ENCODE measurements at regions not wholly inside any gene's neighbourhood (a gene's known extent, or its start where the extent isn't known, plus 50 kb on each side); places are given as distances from the start of the nearest gene placed in this dataset.

DNA sequence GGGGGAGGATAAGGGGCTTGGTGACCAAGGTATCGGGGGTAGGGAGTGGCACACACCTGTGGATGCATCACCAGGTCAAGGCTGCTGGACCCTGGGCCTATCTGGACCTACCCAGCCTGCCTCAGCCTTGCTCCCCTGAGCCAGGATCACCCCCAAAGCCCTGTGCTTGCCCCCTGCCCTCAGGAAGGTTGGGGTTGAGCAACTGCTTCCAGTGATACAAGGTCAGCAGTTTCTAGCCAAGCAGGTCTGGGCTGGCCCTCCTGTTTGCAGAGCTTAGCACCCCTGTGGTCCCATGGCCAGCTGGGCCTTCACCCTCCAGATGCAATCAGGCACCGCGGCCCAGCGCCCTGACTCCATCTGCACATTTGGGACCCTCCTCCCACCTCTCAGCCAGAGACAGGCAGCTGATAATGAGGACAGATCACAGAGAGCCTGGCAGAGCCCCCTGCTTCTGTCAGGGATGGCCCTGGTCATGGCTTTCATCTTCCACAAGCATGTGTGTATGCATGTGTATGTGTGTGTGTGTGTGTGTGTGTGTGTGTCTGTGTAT lies 154.6 kb downstream of the TFCP2L1 start:
- TF ChIP-seq, protein P1, sequence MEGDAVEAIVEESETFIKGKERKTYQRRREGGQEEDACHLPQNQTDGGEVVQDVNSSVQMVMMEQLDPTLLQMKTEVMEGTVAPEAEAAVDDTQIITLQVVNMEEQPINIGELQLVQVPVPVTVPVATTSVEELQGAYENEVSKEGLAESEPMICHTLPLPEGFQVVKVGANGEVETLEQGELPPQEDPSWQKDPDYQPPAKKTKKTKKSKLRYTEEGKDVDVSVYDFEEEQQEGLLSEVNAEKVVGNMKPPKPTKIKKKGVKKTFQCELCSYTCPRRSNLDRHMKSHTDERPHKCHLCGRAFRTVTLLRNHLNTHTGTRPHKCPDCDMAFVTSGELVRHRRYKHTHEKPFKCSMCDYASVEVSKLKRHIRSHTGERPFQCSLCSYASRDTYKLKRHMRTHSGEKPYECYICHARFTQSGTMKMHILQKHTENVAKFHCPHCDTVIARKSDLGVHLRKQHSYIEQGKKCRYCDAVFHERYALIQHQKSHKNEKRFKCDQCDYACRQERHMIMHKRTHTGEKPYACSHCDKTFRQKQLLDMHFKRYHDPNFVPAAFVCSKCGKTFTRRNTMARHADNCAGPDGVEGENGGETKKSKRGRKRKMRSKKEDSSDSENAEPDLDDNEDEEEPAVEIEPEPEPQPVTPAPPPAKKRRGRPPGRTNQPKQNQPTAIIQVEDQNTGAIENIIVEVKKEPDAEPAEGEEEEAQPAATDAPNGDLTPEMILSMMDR (IDR thresholded peaks at IDR 0.05), result no peak
- TF ChIP-seq POLR2AphosphoS5 (IDR thresholded peaks at IDR 0.05), result no peak
- TF ChIP-seq POLR2A (IDR thresholded peaks at IDR 0.05), result no peak

Measured in upper lobe of left lung (tissue), 4 donors.